Upper lobe of left lung (tissue), 6 donors: ENCODE measurements at regions not wholly inside any gene's neighbourhood (a gene's known extent, or its start where the extent isn't known, plus 50 kb on each side); places are given as distances from the start of the nearest gene placed in this dataset.

Experiments
- ATAC-seq, 2 donors: fragments of 200-7000 bp; cut with Tn5 transposase; one replicate each; pipeline ENCODE4 v1.9.1; 2022; ENCODE audit warnings: mild to moderate bottlenecking in 2 of 2, moderate library complexity in 2 of 2; ENCODE audit not compliant: low FRiP score in 2 of 2
- DNase-seq, 2 donors: peaks; one replicate each; pipeline ENCODE4 v3.0.0-alpha.2; 2019 to 2020
- H3K27ac ChIP-seq, 4 donors: fragments of 200-600 bp; sonication (generic); one replicate each; pipeline ENCODE4 v1.5.1; 2016 to 2019
- H3K27me3 ChIP-seq, 4 donors: fragments of 200-600 bp; sonication (generic); one replicate each; pipeline ENCODE4 v1.5.1; 2017 to 2019
- H3K36me3 ChIP-seq, 4 donors: fragments of 200-600 bp; sonication (generic); one replicate each; pipeline ENCODE4 v1.5.1; 2016 to 2019
- H3K4me1 ChIP-seq, 4 donors: fragments of 200-600 bp; sonication (generic); one replicate each; pipeline ENCODE4 v1.5.1; 2018 to 2019
- H3K4me3 ChIP-seq, 4 donors: fragments of 200-600 bp; sonication (generic); one replicate each; pipeline ENCODE4 v1.5.1; 2017 to 2019; ENCODE audit warnings: mild to moderate bottlenecking in 2 of 4, moderate library complexity in 1 of 4
- H3K9me3 ChIP-seq, 4 donors: fragments of 200-600 bp; sonication (generic); one replicate each; pipeline ENCODE4 v1.5.1; 2018 to 2019
- CTCF ChIP-seq, 6 experiments: fragments of 450-650 bp in 4 of 6; fragments of 200-600 bp in 2 of 6; sonication (generic) in 2 of 6; IDR thresholded peaks; one replicate each; pipeline ENCODE4 v1.5.1; 2016 to 2019; ENCODE audit warnings: antibody characterized with exemption in 6 of 6
- EP300 ChIP-seq, 4 donors: sonication (generic); formaldehyde crosslinking; IDR thresholded peaks; one replicate each; pipeline ENCODE4 v1.5.1; 2017; ENCODE audit warnings: antibody characterized with exemption in 4 of 4, control low read depth in 2 of 4
- POLR2A ChIP-seq, 4 donors: fragments of 450-650 bp; IDR thresholded peaks; one replicate each; pipeline ENCODE4 v1.5.1; 2016 to 2017; ENCODE audit warnings: antibody characterized with exemption in 4 of 4, mild to moderate bottlenecking in 2 of 4
- POLR2AphosphoS5 ChIP-seq, 2 donors: sonication (generic); formaldehyde crosslinking; IDR thresholded peaks; one replicate each; pipeline ENCODE4 v1.5.1; 2017; ENCODE audit warnings: antibody characterized with exemption in 2 of 2
- WGBS, 2 donors: methylation state at CpG; one replicate each; pipeline ENCODE4 v1.1.5; 2017 to 2018; 5-methylcytosine and 5-hydroxymethylcytosine counted together
- donor health status: DM: no; HTN: no; CAD: no; lungs with moderate emphysema.
- donor health status: DM: no; HTN: yes; CAD: no; lungs with severe emphysema.

- H3K4me1 ChIP-seq, result no peaks in the 10 kb centered on the region
- DNase-seq (no peak), ATAC-seq (no peak)
- WGBS, 2 donors, result 69 to 80% methylated on average over 7 of the region's 7 CpGs
- no peak overlapping the region for H3K27ac ChIP-seq
- no peaks in the 10 kb centered on the region for H3K36me3 ChIP-seq
- H3K9me3 ChIP-seq, result peaks cover 0 to 4% (median 0%) of the 10 kb centered on the region in 4 donors
- H3K27me3 ChIP-seq, result no peaks in the 10 kb centered on the region
- no peak overlapping the region for H3K4me3 ChIP-seq
- no peak for TF ChIP-seq POLR2A (IDR thresholded peaks at IDR 0.05)
Measured at GRCh38 chr16:9392956-9393355, 301.5 kb downstream of the HAPSTR1 start.

DNA sequence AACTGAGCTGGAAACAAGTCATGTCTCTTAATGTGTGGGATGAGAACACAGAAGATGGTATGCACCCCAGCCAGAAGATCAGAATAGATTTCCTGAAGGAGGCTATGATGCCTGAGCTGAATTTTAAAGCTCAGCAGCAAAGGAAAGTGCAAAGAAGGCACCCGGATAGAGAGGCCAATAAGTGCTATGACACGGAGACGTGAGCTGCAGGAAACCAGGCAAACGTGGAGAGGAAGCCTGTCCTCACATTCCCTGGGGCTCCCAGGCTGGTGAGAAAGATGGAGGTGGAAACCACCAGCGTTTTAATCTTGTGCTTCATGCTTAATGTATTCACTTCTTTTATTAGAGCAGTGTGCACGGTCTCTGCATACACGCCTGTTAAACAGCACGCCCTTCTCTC is 302.1 kb downstream of the HAPSTR1 start:
- H3K4me1 ChIP-seq, result no peaks in the 10 kb centered on the region
- DNase-seq (no peak), ATAC-seq (no peak)
- no peak overlapping the region for H3K4me3 ChIP-seq
- H3K27me3 ChIP-seq, result no peaks in the 10 kb centered on the region
- 61 to 65% methylated on average over 8 of the region's 8 CpGs for WGBS, 2 donors
- H3K27ac ChIP-seq, result no peak overlapping the region
- no peak for TF ChIP-seq POLR2A (IDR thresholded peaks at IDR 0.05)
- no peak for TF ChIP-seq EP300 (IDR thresholded peaks at IDR 0.05)
- TF ChIP-seq CTCF (IDR thresholded peaks at IDR 0.05), result no peak
- no peak for TF ChIP-seq POLR2AphosphoS5 (IDR thresholded peaks at IDR 0.05)
- no peaks in the 10 kb centered on the region for H3K9me3 ChIP-seq
- no peaks in the 10 kb centered on the region for H3K36me3 ChIP-seq

- Histone ChIP-seq H3K27me3 (no peaks in the 10 kb centered on the region), H3K27ac (no peak overlapping the region), H3K36me3 (no peaks in the 10 kb centered on the region), H3K4me1 (no peaks in the 10 kb centered on the region), H3K9me3 (no peaks in the 10 kb centered on the region), H3K4me3 (no peak overlapping the region)
- ATAC-seq, result no peak
- WGBS, 2 donors, result 57% methylated on average over 1 to 3 of the region's 3 CpGs
- TF ChIP-seq EP300 (IDR thresholded peaks at IDR 0.05) (no peak), CTCF (IDR thresholded peaks at IDR 0.05) (no peak), POLR2AphosphoS5 (IDR thresholded peaks at IDR 0.05) (no peak), POLR2A (IDR thresholded peaks at IDR 0.05) (no peak)
- DNase-seq, result no peak
Measured at GRCh38 chr16:9395958-9396359, 304.5 kb downstream of the HAPSTR1 start.

GRCh38 chr16:9399573-9399972 is 308.1 kb downstream of the HAPSTR1 start:
- TF ChIP-seq EP300 (IDR thresholded peaks at IDR 0.05) (no peak), POLR2AphosphoS5 (IDR thresholded peaks at IDR 0.05) (no peak), POLR2A (IDR thresholded peaks at IDR 0.05) (no peak), CTCF (IDR thresholded peaks at IDR 0.05) (no peak)
- Histone ChIP-seq H3K36me3 (no peaks in the 10 kb centered on the region), H3K4me3 (no peak overlapping the region), H3K27me3 (no peaks in the 10 kb centered on the region), H3K27ac (no peak overlapping the region), H3K4me1 (no peaks in the 10 kb centered on the region), H3K9me3 (no peaks in the 10 kb centered on the region)
- ATAC-seq (no peak), DNase-seq (no peak)
- WGBS, 2 donors, result 75 to 82% methylated on average over 8 of the region's 8 CpGs

GRCh38 chr16:9401173-9401572 is 309.7 kb downstream of the HAPSTR1 start:
- no peak overlapping the region for H3K27ac ChIP-seq
- no peak for DNase-seq
- no peaks in the 10 kb centered on the region for H3K9me3 ChIP-seq
- H3K4me3 ChIP-seq, result no peak overlapping the region
- ATAC-seq, result no peak
- no peaks in the 10 kb centered on the region for H3K4me1 ChIP-seq
- no peaks in the 10 kb centered on the region for H3K36me3 ChIP-seq
- TF ChIP-seq POLR2AphosphoS5 (IDR thresholded peaks at IDR 0.05) (no peak), POLR2A (IDR thresholded peaks at IDR 0.05) (no peak), CTCF (IDR thresholded peaks at IDR 0.05) (no peak), EP300 (IDR thresholded peaks at IDR 0.05) (no peak)
- H3K27me3 ChIP-seq, result no peaks in the 10 kb centered on the region
